GM21786 (cell line): ENCODE measurements at regions not wholly inside any gene's neighbourhood (a gene's known extent, or its start where the extent isn't known, plus 50 kb on each side); places are given as distances from the start of the nearest gene placed in this dataset.

ENCODE experiments used
- ATAC-seq: cut with Tn5 transposase; IDR thresholded peaks from one replicate; pipeline ENCODE4 v1.9.1; 2021; ENCODE audit not compliant: unreplicated experiment

DNA sequence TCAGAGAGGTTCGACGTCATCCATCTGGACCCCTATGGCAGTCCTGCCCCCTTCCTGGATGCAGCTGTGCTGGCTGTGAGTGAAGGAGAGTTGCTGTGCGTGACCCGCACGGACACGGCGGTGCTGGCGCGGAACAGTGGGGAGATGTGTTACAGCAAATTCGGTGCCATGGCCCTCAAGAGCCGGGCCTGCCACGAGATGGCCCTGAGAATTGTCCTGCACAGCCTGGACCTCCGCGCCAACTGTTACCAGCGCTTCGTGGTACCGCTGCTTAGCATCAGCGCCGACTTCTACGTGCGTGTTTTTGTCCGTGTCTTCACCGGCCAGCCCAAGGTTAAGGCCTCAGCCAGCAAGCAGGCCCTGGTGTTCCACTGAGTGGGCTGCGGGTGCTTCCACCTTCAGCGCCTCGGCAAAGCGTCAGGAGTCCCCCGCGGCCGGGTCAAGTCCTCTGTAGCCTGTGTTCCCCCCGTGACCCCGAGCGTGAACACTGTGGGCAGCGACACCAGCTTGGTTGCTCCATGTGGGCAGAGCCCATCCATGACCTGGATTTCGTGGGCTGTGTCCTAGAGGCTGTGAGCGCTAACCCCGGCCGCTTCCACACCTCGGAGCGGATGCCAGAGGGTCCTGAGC lies 186.7 kb upstream of the SLITRK2 start:
- ATAC-seq, result no peak

- ATAC-seq, result no peak
Observed at GRCh38 chrX:145631461-145631951, 186.1 kb upstream of the SLITRK2 start.

- ATAC-seq, result no peak
Observed at GRCh38 chrX:145654486-145654885, 163.1 kb upstream of the SLITRK2 start.

GRCh38 chrX:145673841-145674240 lies 143.8 kb upstream of the SLITRK2 start:
- no peak for ATAC-seq

- no peak for ATAC-seq
Observed at GRCh38 chrX:145677109-145677817, 140.4 kb upstream of the SLITRK2 start.

GRCh38 chrX:145682518-145683298 lies 134.9 kb upstream of the SLITRK2 start:
- no peak for ATAC-seq

DNA sequence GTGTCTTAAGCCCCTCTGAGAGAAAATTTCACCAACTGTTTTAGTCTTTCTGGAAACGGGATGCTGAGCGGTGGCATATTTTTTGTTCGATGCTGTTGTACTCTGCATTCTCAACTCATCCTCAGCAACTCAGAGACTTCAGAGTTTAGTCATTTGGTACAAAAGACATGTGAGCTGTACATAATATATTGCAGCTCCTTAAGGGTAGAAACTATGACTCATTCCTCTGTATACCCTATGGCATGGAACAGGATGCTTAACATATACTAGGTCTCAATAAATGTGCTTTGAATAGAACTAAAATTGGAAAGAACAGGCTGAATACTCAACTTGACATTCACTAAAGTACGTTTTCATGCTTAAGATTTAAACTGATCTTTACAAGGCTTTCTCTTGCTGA lies 130.5 kb upstream of the SLITRK2 start:
- ATAC-seq, result no peak

DNA sequence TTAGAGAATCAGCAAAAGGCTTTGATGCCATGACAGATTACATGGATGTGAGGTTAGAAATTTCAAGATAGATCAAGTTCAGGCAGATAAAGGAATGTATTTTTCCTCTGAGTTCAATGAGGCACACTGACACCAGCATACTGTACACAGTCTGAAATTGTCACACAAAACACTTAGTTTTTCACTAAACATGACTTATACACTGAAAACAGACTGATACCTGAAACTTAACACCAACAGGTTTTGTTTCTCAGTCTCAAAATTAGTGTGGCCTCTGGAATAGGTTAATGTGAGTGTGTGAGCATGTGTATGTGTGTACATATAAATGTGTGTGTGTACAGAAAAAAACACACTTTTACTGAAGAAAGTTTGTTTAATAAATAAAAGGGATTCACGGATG lies 129.9 kb upstream of the SLITRK2 start:
- no peak for ATAC-seq

DNA sequence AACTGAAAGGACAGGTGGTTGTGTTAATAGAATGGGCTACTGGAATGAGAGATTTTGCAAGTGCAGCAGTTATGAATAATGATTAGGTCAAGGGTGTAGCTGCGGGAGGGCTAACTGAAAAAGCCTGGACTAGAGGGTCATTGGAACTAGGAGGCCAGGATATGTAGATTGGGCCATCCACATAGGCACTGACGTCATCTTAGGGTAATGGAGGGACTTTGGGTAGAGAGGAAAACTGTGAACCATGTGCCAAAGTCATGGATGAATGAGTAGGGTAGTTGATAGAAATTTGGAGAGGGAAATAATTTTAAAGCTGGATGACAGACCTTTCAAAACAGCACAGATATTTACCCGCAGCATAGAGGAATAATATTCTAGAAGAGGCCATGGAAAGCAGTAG lies 123.6 kb upstream of the SLITRK2 start:
- ATAC-seq, result no peak

DNA sequence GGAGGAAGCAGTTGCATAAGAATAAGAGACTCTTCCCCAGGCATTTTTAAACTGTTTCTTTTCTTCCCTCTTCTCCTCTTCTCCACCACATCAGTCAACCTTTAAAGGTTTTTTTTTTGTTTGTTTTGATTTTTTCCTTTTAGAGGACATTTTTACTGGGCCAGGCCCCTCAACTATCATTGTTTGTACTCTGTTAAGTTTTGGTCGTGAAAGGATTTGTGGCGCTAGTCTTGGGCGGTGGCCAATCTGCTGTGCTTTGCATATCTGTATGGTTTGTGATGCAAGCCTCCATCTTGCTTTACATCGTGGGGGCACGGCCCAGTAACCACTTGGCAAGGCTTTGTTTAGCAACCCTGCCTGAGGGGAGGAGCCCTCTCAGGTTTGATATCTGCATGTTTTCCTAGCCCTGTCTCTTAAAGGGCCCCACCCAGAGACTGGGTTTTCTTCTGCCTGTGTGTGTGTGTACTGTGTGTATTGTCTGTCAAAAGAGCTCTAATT lies 101.9 kb upstream of the SLITRK2 start:
- no peak for ATAC-seq

GRCh38 chrX:145716226-145716625 lies 101.4 kb upstream of the SLITRK2 start:
- no peak for ATAC-seq

GRCh38 chrX:145727476-145727875 lies 90.2 kb upstream of the SLITRK2 start:
- no peak for ATAC-seq

- ATAC-seq, result no peak
Observed at GRCh38 chrX:145729635-145730034, 88.0 kb upstream of the SLITRK2 start.

DNA sequence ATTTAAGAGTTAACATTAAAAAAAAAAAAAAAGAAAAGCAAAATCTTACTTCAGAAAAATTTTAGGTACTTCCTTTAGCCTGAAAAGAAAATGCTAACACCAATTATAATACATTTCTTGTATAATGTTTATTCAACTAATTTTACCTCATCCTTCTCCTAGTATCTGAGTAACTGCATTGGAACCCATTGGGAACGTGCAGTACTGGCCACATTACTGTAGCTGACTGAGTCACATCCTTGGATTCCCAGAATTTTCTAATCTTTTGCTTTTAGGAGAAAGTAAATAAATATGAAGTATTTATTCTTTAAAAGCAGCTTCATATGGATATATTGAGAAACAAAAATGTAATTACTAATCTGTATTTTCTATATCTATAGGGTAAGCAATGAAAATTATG lies 82.6 kb upstream of the SLITRK2 start:
- no peak for ATAC-seq

GRCh38 chrX:145751943-145752342 lies 65.7 kb upstream of the SLITRK2 start:
- ATAC-seq, result no peak
